ENCODE measurements at regions not wholly inside any gene's neighbourhood (a gene's known extent, or its start where the extent isn't known, plus 50 kb on each side); places are given as distances from the start of the nearest gene placed in this dataset.

DNA sequence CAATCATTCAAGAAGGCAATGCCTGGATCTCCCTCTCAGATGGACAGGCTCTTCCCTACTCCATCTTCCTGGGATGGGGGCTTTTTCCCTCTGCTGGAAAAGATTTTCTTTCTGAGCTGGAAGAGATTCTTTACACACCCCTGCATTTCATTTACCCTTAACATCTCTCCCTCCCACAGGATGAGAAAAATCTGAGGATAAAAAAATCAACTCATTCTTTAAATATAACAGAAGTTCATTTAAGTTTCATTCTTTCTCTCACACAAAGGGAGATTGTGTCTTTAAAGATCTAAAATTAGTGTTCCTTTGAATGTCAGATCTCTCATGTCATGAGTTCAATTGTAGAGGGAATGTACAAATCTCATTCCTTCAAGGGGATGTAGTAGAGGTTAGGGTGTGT lies 109.0 kb downstream of the ZNF518B start:
- CTCF ChIA-PET = no interaction called here

DNA sequence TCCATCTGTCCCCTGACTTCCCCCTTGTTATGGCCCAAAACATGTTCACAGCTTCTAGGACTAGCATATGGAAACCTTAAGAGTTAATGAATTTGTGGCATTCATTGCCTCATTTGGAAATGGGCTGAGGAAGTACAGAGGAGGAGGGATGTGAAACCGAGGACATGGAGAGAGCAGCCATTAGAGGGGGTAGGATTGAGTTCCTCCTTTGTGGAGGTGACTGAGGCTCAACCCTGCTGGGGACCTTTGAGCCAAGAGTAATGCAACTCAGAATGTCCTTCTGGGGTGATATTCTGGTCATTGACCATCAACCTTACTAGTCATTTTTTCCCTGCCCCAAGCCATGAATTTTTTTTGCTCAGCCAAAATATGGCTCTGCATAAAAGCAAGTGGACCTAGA lies 109.4 kb downstream of the ZNF518B start:
- no peak for DNase-seq (ENCODE audit: low spot score)
- CTCF ChIA-PET = no interaction called here
- no peak overlapping the region for H3K27ac ChIP-seq
- POLR2A ChIA-PET (ENCODE audit: low non-redundant PET) = no interaction called here
- TF ChIP-seq, protein P1, sequence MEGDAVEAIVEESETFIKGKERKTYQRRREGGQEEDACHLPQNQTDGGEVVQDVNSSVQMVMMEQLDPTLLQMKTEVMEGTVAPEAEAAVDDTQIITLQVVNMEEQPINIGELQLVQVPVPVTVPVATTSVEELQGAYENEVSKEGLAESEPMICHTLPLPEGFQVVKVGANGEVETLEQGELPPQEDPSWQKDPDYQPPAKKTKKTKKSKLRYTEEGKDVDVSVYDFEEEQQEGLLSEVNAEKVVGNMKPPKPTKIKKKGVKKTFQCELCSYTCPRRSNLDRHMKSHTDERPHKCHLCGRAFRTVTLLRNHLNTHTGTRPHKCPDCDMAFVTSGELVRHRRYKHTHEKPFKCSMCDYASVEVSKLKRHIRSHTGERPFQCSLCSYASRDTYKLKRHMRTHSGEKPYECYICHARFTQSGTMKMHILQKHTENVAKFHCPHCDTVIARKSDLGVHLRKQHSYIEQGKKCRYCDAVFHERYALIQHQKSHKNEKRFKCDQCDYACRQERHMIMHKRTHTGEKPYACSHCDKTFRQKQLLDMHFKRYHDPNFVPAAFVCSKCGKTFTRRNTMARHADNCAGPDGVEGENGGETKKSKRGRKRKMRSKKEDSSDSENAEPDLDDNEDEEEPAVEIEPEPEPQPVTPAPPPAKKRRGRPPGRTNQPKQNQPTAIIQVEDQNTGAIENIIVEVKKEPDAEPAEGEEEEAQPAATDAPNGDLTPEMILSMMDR (conservative IDR thresholded peaks at IDR 0.05; ENCODE audit: low read depth) = no peak

More for the DNA sequence above, 109.0 kb downstream of the ZNF518B start:
- no peak for DNase-seq (ENCODE audit: low spot score)
- TF ChIP-seq, protein P1 (conservative IDR thresholded peaks at IDR 0.05; ENCODE audit: low read depth) = no peak
- POLR2A ChIA-PET (ENCODE audit: low non-redundant PET) = no interaction called here
- no peak overlapping the region for H3K27ac ChIP-seq

DNA sequence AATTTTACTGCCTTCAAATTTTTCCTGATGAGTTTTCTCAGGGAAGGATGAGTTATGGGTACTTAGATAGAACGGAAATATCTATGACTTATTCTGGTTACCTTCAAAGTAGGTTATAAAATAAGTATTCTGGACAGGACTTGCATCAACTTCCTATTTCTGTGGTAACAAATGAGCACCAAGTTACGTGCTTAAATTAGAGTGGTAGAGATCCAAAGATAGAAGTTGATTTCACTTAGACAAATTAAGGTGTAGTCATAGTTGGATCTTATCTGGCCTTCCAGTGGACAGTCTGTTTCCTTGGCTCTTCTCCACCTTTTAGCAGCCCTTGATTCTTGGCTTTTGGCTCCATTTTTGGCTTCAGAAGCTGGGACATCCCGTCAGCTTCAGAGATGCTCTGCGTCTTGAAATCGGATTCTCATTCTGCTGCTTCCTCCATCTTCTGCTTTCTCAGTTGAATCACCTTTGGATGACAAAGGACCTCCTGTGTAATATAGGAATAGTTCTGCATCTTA lies 109.9 kb downstream of the ZNF518B start:
- ChIA-PET CTCF (no interaction called here), POLR2A (ENCODE audit: low non-redundant PET) (no interaction called here)
- H3K27ac ChIP-seq = no peak overlapping the region
- DNase-seq (ENCODE audit: low spot score) = no peak
- TF ChIP-seq, protein P1 (conservative IDR thresholded peaks at IDR 0.05; ENCODE audit: low read depth) = no peak

DNA sequence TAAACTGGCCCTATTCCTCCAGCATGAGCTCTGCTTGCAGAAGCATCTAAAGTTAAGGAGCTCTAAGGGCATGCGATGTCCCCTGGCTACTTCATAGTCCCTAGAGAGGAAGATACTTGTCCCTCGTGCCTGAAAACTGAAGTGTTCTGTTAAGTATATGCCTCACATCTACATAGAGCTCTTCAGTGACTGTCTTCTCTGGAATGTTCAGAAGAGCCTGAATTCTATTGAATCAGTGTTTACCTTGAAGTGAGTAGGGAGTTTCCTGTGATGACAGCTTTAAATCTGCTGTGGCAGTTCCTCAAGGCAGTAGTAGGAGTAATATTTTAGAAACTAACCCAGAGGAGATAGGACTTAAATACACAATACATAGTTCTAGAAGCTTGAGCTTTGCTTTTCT lies 111.2 kb downstream of the ZNF518B start:
- ChIA-PET CTCF (no interaction called here), POLR2A (ENCODE audit: low non-redundant PET) (no interaction called here)
- no peak overlapping the region for H3K27ac ChIP-seq
- peak; percentile 55 for DNase-seq (ENCODE audit: low spot score)
- TF ChIP-seq, protein P1 (conservative IDR thresholded peaks at IDR 0.05; ENCODE audit: low read depth) = no peak

DNA sequence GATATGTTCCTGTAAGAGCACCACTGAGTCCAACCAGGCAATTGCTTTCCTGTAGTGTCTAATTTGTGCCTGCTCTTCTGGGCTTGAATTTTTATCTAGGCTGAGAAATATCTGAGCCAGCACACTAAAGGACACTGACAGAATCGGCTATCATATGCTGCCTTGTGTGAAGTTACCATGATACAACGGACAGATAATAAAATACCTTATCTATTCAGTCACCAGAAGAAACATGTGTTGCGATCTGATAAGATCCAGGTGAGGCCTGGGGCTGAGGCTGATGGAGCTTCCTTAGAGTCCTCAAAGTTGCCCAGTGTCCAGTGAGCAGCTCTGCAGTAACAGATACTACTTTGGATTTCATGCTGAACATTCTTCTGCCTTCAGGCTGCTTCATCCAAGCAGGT lies 111.8 kb downstream of the ZNF518B start:
- no peak for DNase-seq (ENCODE audit: low spot score)
- ChIA-PET POLR2A (ENCODE audit: low non-redundant PET) (no interaction called here), CTCF (no interaction called here)
- TF ChIP-seq, protein P1 (conservative IDR thresholded peaks at IDR 0.05; ENCODE audit: low read depth) = no peak
- no peak overlapping the region for H3K27ac ChIP-seq

DNA sequence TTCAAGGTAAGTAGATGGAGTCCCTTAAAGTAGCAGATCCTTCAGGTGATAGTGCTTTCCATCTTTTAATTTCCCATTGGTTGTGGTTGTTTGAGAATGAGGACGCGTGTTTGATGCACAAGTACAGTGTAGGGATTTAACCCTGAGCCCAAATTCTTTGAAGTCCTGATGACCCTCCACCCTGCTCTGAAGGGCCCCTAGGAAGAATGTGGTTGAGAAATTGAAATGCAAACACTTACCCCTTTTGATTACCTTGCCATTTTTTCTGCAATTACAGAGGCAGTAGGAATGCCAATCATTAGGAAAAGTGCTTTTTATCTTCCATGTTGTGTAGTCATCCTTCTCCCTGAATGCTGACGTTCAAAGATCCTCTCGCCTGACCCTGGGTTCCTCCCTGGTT lies 112.4 kb downstream of the ZNF518B start:
- H3K27ac ChIP-seq = no peak overlapping the region
- CTCF ChIA-PET = no interaction called here
- POLR2A ChIA-PET (ENCODE audit: low non-redundant PET) = no interaction called here
- DNase-seq (ENCODE audit: low spot score) = no peak
- TF ChIP-seq, protein P1 (conservative IDR thresholded peaks at IDR 0.05; ENCODE audit: low read depth) = no peak

DNA sequence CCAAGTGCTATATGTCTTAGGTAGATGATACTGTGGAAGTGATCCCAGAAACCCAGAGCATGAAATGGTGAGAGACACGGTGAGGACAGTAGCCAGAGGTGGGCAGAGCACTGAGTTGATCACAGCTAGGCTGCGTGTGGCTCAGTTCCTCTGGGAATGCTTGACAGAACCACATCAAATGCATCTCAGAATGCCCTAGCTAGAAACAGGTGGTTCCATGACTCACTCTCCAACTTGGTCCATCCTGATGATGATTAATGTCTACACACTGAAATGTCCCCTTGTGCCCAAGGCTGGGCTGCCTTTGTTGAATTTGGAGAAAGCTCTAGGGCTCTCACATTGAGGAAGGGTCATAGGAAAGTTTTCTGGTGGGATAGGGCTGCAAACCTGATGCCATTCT lies 113.6 kb downstream of the ZNF518B start:
- no peak overlapping the region for H3K27ac ChIP-seq
- ChIA-PET CTCF (no interaction called here), POLR2A (ENCODE audit: low non-redundant PET) (no interaction called here)
- TF ChIP-seq, protein P1 (conservative IDR thresholded peaks at IDR 0.05; ENCODE audit: low read depth) = no peak
- no peak for DNase-seq (ENCODE audit: low spot score)
